Suprapubic skin (tissue), 3 donors: ENCODE measurements at regions not wholly inside any gene's neighbourhood (a gene's known extent, or its start where the extent isn't known, plus 50 kb on each side); places are given as distances from the start of the nearest gene placed in this dataset.
A peak's percentile ranks its signal among the peaks of the same experiment; 100 is the strongest.

Experiments used
- CTCF ChIP-seq, 2 donors: fragments of 200-600 bp in 1 of 2; fragments of 450-650 bp in 1 of 2; sonication (generic) in 1 of 2; IDR thresholded peaks; one replicate each; pipeline ENCODE4 v1.5.1; 2016 to 2019; ENCODE audit warnings: antibody characterized with exemption in 2 of 2, mild to moderate bottlenecking in 1 of 2, moderate library complexity in 1 of 2
- POLR2A ChIP-seq, 2 donors: fragments of 450-650 bp; IDR thresholded peaks; one replicate each; pipeline ENCODE4 v1.6.1; 2017; ENCODE audit warnings: antibody characterized with exemption in 2 of 2, mild to moderate bottlenecking in 2 of 2, moderate library complexity in 2 of 2

- TF ChIP-seq POLR2A (IDR thresholded peaks at IDR 0.05), result no peak
- TF ChIP-seq CTCF (IDR thresholded peaks at IDR 0.05), result peak; percentile 30 to 56
These were observed 69.9 kb upstream of the CNTN1 start for GRCh38 chr12:40622246-40622838.
